AG04449 (cell line): ENCODE measurements at regions not wholly inside any gene's neighbourhood (a gene's known extent, or its start where the extent isn't known, plus 50 kb on each side); places are given as distances from the start of the nearest gene placed in this dataset.

Experiments used
- CTCF ChIA-PET: fragments of 350-600 bp; formaldehyde crosslinking; extraction: SDS; loops from one replicate; lab custom pipeline; 2021; ENCODE audit warnings: antibody characterized with exemption; lab: Yijun Ruan, JAX
- POLR2A ChIA-PET: fragments of 400-600, 350-600 bp; formaldehyde crosslinking; extraction: SDS; loops from one replicate; lab custom pipeline; 2020; ENCODE audit warnings: antibody characterized with exemption, inconsistent platforms; lab: Yijun Ruan, JAX
- DNase-seq: peaks from one replicate; pipeline ENCODE4 v3.0.0-alpha.2; 2010; ENCODE audit warnings: low read depth, low spot score
- H3K4me3 ChIP-seq: 2 replicates; pipeline ENCODE4 v1.5.1; 2011; ENCODE audit warnings: low read depth, mild to moderate bottlenecking, control low read depth, low read length
- TF ChIP-seq, protein P1 (sequence below): IDR thresholded peaks from one replicate; pipeline ENCODE4 v1.5.1; 2011; ENCODE audit warnings: mild to moderate bottlenecking, moderate library complexity, low read length, control low read depth, inconsistent platforms; ENCODE audit not compliant: insufficient read depth; ENCODE audit errors: missing control alignments

DNA sequence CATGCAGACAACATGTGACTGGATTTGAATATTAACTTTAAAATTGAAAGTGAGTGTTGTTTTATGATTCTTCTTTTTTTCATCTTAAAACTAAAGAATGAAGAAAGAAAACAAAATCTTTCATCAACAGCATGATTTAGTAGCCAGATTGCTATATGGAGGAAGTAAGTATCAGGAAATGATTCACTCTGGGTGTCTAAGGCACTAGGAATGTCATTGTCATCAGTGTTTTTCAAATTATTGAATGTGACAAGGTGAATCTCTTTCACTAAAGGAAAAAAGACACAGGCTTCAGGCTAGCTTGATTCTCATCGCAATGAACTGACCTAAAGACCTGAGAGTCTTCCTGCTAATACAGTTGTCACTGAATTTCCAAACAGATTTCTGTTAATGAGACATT is 430.1 kb downstream of the FBXO15 start:
- CTCF ChIA-PET = no interaction called here

DNA sequence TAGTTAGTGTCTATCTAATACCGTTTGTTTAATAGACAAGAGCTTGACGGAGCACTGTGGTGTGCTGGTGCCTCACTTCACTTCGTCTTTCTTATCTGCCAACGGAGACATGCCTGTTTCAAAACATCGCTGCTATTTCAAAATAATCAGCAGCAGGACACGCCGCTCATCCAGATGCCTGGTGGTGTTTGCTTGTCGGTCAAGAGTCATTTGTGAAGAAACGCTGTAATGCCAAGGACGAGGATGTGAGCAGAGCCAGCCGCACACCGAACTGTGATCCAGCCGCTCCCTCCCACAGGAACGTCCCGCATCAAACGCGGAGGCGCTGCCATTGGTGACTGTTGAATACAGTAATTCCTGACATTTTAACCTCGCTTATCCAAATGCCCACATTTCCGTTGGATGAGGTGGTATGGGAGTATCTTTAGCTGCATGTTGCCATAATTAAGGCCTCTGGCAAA is 432.4 kb downstream of the FBXO15 start:
- no peak for DNase-seq
- H3K4me3 ChIP-seq = no peak overlapping the region
- POLR2A ChIA-PET = no interaction called here
- TF ChIP-seq, protein P1, sequence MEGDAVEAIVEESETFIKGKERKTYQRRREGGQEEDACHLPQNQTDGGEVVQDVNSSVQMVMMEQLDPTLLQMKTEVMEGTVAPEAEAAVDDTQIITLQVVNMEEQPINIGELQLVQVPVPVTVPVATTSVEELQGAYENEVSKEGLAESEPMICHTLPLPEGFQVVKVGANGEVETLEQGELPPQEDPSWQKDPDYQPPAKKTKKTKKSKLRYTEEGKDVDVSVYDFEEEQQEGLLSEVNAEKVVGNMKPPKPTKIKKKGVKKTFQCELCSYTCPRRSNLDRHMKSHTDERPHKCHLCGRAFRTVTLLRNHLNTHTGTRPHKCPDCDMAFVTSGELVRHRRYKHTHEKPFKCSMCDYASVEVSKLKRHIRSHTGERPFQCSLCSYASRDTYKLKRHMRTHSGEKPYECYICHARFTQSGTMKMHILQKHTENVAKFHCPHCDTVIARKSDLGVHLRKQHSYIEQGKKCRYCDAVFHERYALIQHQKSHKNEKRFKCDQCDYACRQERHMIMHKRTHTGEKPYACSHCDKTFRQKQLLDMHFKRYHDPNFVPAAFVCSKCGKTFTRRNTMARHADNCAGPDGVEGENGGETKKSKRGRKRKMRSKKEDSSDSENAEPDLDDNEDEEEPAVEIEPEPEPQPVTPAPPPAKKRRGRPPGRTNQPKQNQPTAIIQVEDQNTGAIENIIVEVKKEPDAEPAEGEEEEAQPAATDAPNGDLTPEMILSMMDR = no peak
- CTCF ChIA-PET = interaction anchor here (0.9 kb wide), 1 partner anchor 10 kb away, joined by 3 read pairs; no protein-coding TSS in a partner anchor

More for the DNA sequence above, 430.1 kb downstream of the FBXO15 start:
- no peak for DNase-seq
- no peak overlapping the region for H3K4me3 ChIP-seq
- TF ChIP-seq, protein P1 = no peak
- POLR2A ChIA-PET = no interaction called here

DNA sequence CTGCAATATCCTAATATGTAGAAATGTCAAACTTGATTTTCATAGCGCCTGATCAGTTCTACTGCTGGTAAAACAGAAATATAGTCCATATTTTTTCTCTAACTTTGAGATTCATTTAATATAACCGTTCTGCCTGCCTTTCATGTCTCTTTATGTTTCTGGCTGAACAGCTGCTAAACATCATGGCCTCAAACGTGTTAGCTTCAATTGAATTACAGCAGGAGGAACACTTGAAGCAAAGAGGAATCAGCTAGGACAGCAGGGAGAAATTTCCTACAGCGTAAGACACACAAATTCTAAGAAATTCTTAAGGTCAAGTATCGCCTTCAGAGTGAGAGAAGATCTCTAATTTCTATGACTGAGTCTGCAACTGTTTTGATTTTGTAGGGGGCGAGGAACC is 433.2 kb downstream of the FBXO15 start:
- TF ChIP-seq, protein P1 = no peak
- ChIA-PET POLR2A (no interaction called here), CTCF (no interaction called here)
- no peak overlapping the region for H3K4me3 ChIP-seq
- DNase-seq = no peak

DNA sequence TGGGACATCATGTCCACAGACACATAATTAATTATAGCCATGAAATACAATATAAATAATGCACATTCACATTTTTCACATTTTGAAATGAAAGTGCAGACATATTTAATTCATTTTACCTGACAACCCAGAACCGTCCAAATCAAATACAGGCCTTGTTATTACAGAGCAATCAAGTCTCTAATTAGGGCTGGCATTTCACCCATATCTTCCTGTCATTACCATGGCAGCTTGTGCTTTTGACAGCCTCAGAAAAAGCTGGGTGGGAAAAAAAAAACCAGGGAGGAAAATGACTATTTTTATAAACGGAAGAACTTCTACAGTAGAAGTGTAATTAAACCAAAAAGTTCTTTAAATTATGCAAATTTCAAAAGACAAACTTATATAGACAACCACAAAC is 436.4 kb downstream of the FBXO15 start:
- POLR2A ChIA-PET = no interaction called here
- H3K4me3 ChIP-seq = no peak overlapping the region
- CTCF ChIA-PET = no interaction called here
- TF ChIP-seq, protein P1 = no peak
- no peak for DNase-seq

DNA sequence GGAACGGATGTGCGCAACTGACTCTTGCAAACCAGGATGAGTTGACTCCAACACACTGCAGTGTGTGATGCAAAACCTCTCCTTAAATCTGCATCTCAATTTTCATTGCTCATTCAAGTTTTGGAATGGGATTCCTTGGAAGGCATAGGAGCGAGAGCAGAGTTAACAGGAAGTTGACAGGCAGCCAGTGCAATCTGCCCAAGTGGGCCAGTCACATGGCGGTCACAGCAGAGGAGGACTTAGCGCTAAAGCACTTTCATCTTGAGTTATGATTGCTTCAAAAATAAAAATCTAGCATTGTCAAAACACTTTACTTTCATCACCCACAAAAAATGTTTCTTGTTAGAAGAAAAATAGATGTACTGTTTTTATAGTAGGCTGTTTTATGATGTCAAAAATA is 439.0 kb downstream of the FBXO15 start:
- TF ChIP-seq, protein P1 = no peak
- POLR2A ChIA-PET = no interaction called here
- CTCF ChIA-PET = no interaction called here
- no peak overlapping the region for H3K4me3 ChIP-seq
- DNase-seq = no peak

DNA sequence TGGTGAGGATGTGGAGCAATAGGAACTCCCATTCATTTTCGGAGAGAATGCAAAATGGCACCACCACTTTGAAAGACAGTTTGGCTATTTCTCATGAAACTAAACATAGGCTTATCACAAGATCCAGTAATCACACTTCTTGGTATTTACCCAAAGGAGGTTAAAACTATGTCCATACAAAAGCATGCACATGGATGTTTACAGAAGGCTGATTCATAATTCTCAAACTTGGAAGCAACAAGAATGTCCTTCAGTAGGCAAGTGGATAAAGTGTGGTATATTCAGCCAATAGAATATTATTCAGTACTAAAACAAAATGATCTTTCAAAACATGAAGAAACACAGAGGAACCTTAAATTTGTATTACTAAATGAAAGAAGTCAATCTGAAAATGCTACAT is 440.6 kb downstream of the FBXO15 start:
- DNase-seq = peak; percentile 40
- ChIA-PET CTCF (no interaction called here), POLR2A (no interaction called here)
- no peak overlapping the region for H3K4me3 ChIP-seq
- TF ChIP-seq, protein P1 = no peak
